Inflammatory macrophage (primary cell): ENCODE measurements at regions not wholly inside any gene's neighbourhood (a gene's known extent, or its start where the extent isn't known, plus 50 kb on each side); places are given as distances from the start of the nearest gene placed in this dataset.

Experiments
- DNase-seq, 2 donors: peaks; one replicate each; pipeline ENCODE4 v3.0.0-alpha.2; 2020 to 2022

GRCh38 chr7:138257459-138258196 is 181.4 kb downstream of the AKR1D1 start:
- peak; percentile 92 to 93 for DNase-seq

- DNase-seq = peak; percentile 58 to 85
These were observed 181.9 kb downstream of the AKR1D1 start for GRCh38 chr7:138258197-138258559.

- DNase-seq = no peak
These were observed 183.4 kb downstream of the AKR1D1 start for GRCh38 chr7:138259675-138260074.

GRCh38 chr7:138267934-138268333 is 191.7 kb downstream of the AKR1D1 start:
- no peak for DNase-seq

- peak; percentile 46 to 79 for DNase-seq
These were observed 183.2 kb upstream of the TRIM24 start for GRCh38 chr7:138276891-138277290.

GRCh38 chr7:138278601-138279000 is 181.5 kb upstream of the TRIM24 start:
- no peak for DNase-seq

GRCh38 chr7:138282997-138283396 is 177.1 kb upstream of the TRIM24 start:
- DNase-seq = no peak

- DNase-seq = no peak
These were observed 174.9 kb upstream of the TRIM24 start for GRCh38 chr7:138285129-138285528.

- DNase-seq = no peak
These were observed 173.2 kb upstream of the TRIM24 start for GRCh38 chr7:138286846-138287245.

GRCh38 chr7:138287549-138287948 is 172.5 kb upstream of the TRIM24 start:
- no peak for DNase-seq

GRCh38 chr7:138289082-138289481 is 171.0 kb upstream of the TRIM24 start:
- DNase-seq = no peak

GRCh38 chr7:138289864-138290263 is 170.2 kb upstream of the TRIM24 start:
- DNase-seq = no peak

- no peak for DNase-seq
These were observed 167.1 kb upstream of the TRIM24 start for GRCh38 chr7:138292951-138293350.

GRCh38 chr7:138295049-138295637 is 164.9 kb upstream of the TRIM24 start:
- DNase-seq = no peak

GRCh38 chr7:138297526-138297925 is 162.5 kb upstream of the TRIM24 start:
- DNase-seq = no peak

- no peak for DNase-seq
These were observed 161.0 kb upstream of the TRIM24 start for GRCh38 chr7:138299066-138299465.

- peak; percentile 53 to 73 for DNase-seq
These were observed 156.6 kb upstream of the TRIM24 start for GRCh38 chr7:138303230-138304070.

- no peak for DNase-seq
These were observed 156.1 kb upstream of the TRIM24 start for GRCh38 chr7:138304071-138304320.

GRCh38 chr7:138307633-138308032 is 152.4 kb upstream of the TRIM24 start:
- DNase-seq = no peak

- DNase-seq = no peak
These were observed 151.9 kb upstream of the TRIM24 start for GRCh38 chr7:138308136-138308535.

GRCh38 chr7:138309186-138309585 is 150.9 kb upstream of the TRIM24 start:
- DNase-seq = no peak

GRCh38 chr7:138313829-138314178 is 146.3 kb upstream of the TRIM24 start:
- no peak for DNase-seq

GRCh38 chr7:138316421-138317043 is 143.5 kb upstream of the TRIM24 start:
- no peak for DNase-seq
